Mesenchymal stem cell (in vitro differentiated cells and primary cell): ENCODE measurements at regions not wholly inside any gene's neighbourhood (a gene's known extent, or its start where the extent isn't known, plus 50 kb on each side); places are given as distances from the start of the nearest gene placed in this dataset.
A peak's percentile ranks its signal among the peaks of the same experiment; 100 is the strongest.

ENCODE experiments used
- DNase-seq: peaks from one replicate; pipeline ENCODE4 v3.0.0-alpha.2; 2013
- H2AFZ ChIP-seq: one replicate; pipeline ENCODE4 v1.6.1; 2013; ENCODE audit warnings: low read depth, mild to moderate bottlenecking, control low read depth, inconsistent platforms, low read length, moderate library complexity
- H2AK5ac ChIP-seq: 2 replicates; pipeline ENCODE4 v1.6.1; 2013; ENCODE audit warnings: low read length, moderate library complexity, mild to moderate bottlenecking, inconsistent platforms; ENCODE audit not compliant: severe bottlenecking
- H2BK120ac ChIP-seq: one replicate; pipeline ENCODE4 v1.6.1; 2013; ENCODE audit warnings: low read depth, mild to moderate bottlenecking, inconsistent platforms, low read length, moderate library complexity
- H2BK12ac ChIP-seq, 2 experiments: one replicate each; pipeline ENCODE4 v1.6.1; 2013; ENCODE audit warnings: inconsistent platforms in 2 of 2, low read length in 2 of 2, mild to moderate bottlenecking in 2 of 2, moderate library complexity in 2 of 2, control low read depth in 1 of 2
- H2BK15ac ChIP-seq: one replicate; pipeline ENCODE4 v1.6.1; 2013; ENCODE audit warnings: mild to moderate bottlenecking, low read depth, inconsistent platforms; ENCODE audit not compliant: poor library complexity, severe bottlenecking
- H2BK5ac ChIP-seq: 2 replicates; pipeline ENCODE4 v1.6.1; 2013; ENCODE audit warnings: low read depth, mild to moderate bottlenecking, low read length, control low read depth, inconsistent platforms; ENCODE audit not compliant: poor library complexity, severe bottlenecking
- H3K14ac ChIP-seq, 2 experiments: one replicate each; pipeline ENCODE4 v1.6.1; 2013; ENCODE audit warnings: inconsistent platforms in 2 of 2, low read length in 2 of 2, control low read depth in 1 of 2, mild to moderate bottlenecking in 1 of 2, moderate library complexity in 1 of 2
- H3K18ac ChIP-seq, 2 experiments: one replicate each; pipeline ENCODE4 v1.6.1; 2013; ENCODE audit warnings: inconsistent platforms in 2 of 2, low read length in 2 of 2, control low read depth in 1 of 2, low read depth in 1 of 2, mild to moderate bottlenecking in 1 of 2
- H3K23ac ChIP-seq, 2 experiments: one replicate each; pipeline ENCODE4 v1.6.1; 2013; ENCODE audit warnings: inconsistent platforms in 2 of 2, low read length in 2 of 2, mild to moderate bottlenecking in 2 of 2, moderate library complexity in 2 of 2, control low read depth in 1 of 2
- H3K27ac ChIP-seq: 2 replicates; pipeline ENCODE4 v1.5.1; 2013; ENCODE audit warnings: mild to moderate bottlenecking, moderate library complexity, low read length, control low read depth, inconsistent platforms; ENCODE audit not compliant: poor library complexity, severe bottlenecking
- H3K27me3 ChIP-seq, 2 experiments: 2 replicates each; pipeline versions ENCODE4 v1.6.1 to v1.7.0; 2013; ENCODE audit warnings: low read length in 2 of 2, mild to moderate bottlenecking in 2 of 2, moderate library complexity in 2 of 2, control low read depth in 1 of 2, inconsistent platforms in 1 of 2; ENCODE audit not compliant: control insufficient read depth in 1 of 2, insufficient read depth in 1 of 2
- H3K36me3 ChIP-seq, 2 experiments: 2 replicates each; pipeline versions ENCODE4 v1.6.1 to v1.7.0; 2013; ENCODE audit warnings: low read length in 2 of 2, control low read depth in 1 of 2, inconsistent platforms in 1 of 2, low read depth in 1 of 2, mild to moderate bottlenecking in 1 of 2; ENCODE audit not compliant: insufficient read depth in 2 of 2, control insufficient read depth in 1 of 2
- H3K4ac ChIP-seq, 2 experiments: one replicate each; pipeline ENCODE4 v1.6.1; 2013; ENCODE audit warnings: inconsistent platforms in 2 of 2, low read length in 2 of 2, mild to moderate bottlenecking in 2 of 2, moderate library complexity in 2 of 2, control low read depth in 1 of 2, low read depth in 1 of 2
- H3K4me1 ChIP-seq: 2 replicates; pipeline ENCODE4 v1.6.1; 2013; ENCODE audit warnings: low read depth, low read length, control low read depth; ENCODE audit not compliant: control insufficient read depth, insufficient read depth
- H3K4me2 ChIP-seq: 2 replicates; pipeline ENCODE4 v1.6.1; 2013; ENCODE audit warnings: low read length, mild to moderate bottlenecking, inconsistent platforms; ENCODE audit not compliant: poor library complexity, severe bottlenecking
- H3K4me3 ChIP-seq, 2 experiments: 2 replicates each; pipeline versions ENCODE4 v1.5.1 to v1.7.0; 2013; ENCODE audit warnings: low read length in 2 of 2, mild to moderate bottlenecking in 2 of 2, control low read depth in 1 of 2, low read depth in 1 of 2; ENCODE audit not compliant: insufficient read depth in 1 of 2
- H3K79me1 ChIP-seq: replicated peaks from 2 replicates; pipeline ENCODE4 v1.6.1; 2013; ENCODE audit warnings: mild to moderate bottlenecking, control low read depth, low read length, inconsistent platforms; ENCODE audit not compliant: poor library complexity, severe bottlenecking
- H3K9ac ChIP-seq: 2 replicates; pipeline ENCODE4 v1.7.0; 2013; ENCODE audit warnings: mild to moderate bottlenecking, low read length, moderate library complexity
- H3K9me3 ChIP-seq: 2 replicates; pipeline ENCODE4 v1.7.0; 2013; ENCODE audit warnings: mild to moderate bottlenecking, low read length; ENCODE audit not compliant: control insufficient read depth
- H4K8ac ChIP-seq: one replicate; pipeline ENCODE4 v1.6.1; 2013; ENCODE audit warnings: inconsistent platforms, mild to moderate bottlenecking, low read length, moderate library complexity
- H4K91ac ChIP-seq: one replicate; pipeline ENCODE4 v1.6.1; 2013; ENCODE audit warnings: mild to moderate bottlenecking, low read length, inconsistent platforms
- WGBS: methylation state at CpG from one replicate; pipeline ENCODE4 v1.1.7; 2013; ENCODE audit warnings: mixed read lengths; 5-methylcytosine and 5-hydroxymethylcytosine counted together

DNA sequence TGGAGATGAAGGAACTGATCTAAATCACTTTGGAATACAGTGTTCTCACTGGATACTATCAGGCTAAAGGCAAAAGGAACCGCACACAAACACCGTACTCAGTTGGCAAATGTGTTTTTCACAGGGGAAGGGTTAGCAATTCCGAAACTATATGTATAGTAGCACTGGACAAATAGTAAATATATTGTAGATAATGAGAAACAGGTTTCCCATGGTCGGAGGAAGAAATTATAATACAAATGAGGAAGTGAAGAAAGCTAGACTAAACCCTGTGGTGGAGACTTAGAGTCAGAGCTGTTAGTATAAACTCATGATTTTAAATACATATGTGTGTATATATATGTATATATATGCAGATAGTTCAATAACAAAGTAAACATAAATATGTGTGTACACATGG lies 414.1 kb upstream of the SALL1 start:
- H3K36me3 ChIP-seq: no peaks in the 10 kb centered on the region
- no peak overlapping the region for H3K27ac ChIP-seq
- no peak for DNase-seq
- H2AFZ ChIP-seq: no peak overlapping the region
- no peak overlapping the region for H2AK5ac ChIP-seq
- no peaks in the 10 kb centered on the region for H3K27me3 ChIP-seq
- no peak overlapping the region for H3K4ac ChIP-seq
- peaks cover 3% of the 10 kb centered on the region for H3K9me3 ChIP-seq
- no peak overlapping the region for H2BK5ac ChIP-seq
- no peak overlapping the region for H4K91ac ChIP-seq
- no peak overlapping the region for H4K8ac ChIP-seq
- H3K4me3 ChIP-seq: no peak overlapping the region
- H3K4me2 ChIP-seq: no peak overlapping the region
- no peak overlapping the region for H3K23ac ChIP-seq
- no peak overlapping the region for H2BK12ac ChIP-seq
- no peak overlapping the region for H2BK15ac ChIP-seq
- H3K18ac ChIP-seq: no peak overlapping the region
- no peak overlapping the region for H2BK120ac ChIP-seq
- H3K9ac ChIP-seq: no peak overlapping the region
- no peak overlapping the region for H3K14ac ChIP-seq
- WGBS: 84% methylated on average over 4 of the region's 4 CpGs
- no peaks in the 10 kb centered on the region for H3K79me1 ChIP-seq
- H3K4me1 ChIP-seq: no peaks in the 10 kb centered on the region

DNA sequence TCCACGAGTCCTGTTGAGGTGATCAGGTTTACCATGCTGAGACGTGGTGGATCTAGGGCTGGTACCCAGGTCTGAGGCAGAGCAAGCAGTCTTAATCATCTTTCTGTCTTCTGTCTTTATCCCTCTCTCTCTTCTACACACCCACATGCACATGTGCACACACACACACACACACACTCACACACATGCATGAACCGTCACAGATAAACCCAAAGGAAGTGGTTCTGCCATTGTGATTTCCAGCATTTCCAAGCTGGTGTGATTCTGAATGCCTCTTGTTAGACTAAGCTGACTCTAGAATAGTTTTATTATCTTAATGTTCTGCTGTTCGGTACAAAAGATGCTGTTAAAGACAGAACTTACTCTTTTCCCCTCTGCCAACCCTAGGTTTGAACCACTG lies 411.8 kb upstream of the SALL1 start:
- Histone ChIP-seq H3K27me3 (no peaks in the 10 kb centered on the region), H2AK5ac (no peak overlapping the region), H3K4me3 (no peak overlapping the region), H3K9me3 (peaks cover 3% of the 10 kb centered on the region), H3K23ac (no peak overlapping the region), H3K4me1 (no peaks in the 10 kb centered on the region), H2BK5ac (no peak overlapping the region), H3K4me2 (no peak overlapping the region), H2BK15ac (no peak overlapping the region), H3K18ac (no peak overlapping the region), H2BK12ac (no peak overlapping the region), H2BK120ac (no peak overlapping the region), H3K79me1 (no peaks in the 10 kb centered on the region), H3K36me3 (no peaks in the 10 kb centered on the region), H3K27ac (no peak overlapping the region), H3K4ac (no peak overlapping the region), H3K14ac (no peak overlapping the region), H2AFZ (no peak overlapping the region), H4K8ac (no peak overlapping the region), H3K9ac (no peak overlapping the region), H4K91ac (no peak overlapping the region)
- no peak for DNase-seq
- WGBS: 94% methylated on average over 4 of the region's 4 CpGs

DNA sequence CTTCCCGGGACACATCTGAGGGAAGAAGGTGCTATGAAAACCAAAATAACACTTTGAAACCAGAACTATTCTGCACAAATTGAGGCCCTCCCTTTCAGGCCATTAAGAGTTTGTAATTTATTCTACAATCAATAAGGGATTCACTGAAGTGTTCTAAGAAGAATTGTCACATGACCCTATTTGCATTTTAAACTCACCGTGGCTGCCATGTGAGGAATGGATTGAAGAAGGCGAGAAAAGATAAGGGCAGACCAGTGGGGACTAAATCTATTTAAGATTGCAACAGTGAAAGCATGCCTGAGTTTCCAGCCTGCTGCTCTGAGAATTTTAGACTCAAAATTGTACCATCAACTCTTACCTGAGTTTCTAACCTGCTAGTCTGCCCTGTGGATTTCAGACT lies 408.8 kb upstream of the SALL1 start:
- H2BK5ac ChIP-seq: no peak overlapping the region
- H3K9ac ChIP-seq: no peak overlapping the region
- WGBS: 71% methylated on average over 3 of the region's 3 CpGs
- H2BK120ac ChIP-seq: no peak overlapping the region
- H2BK15ac ChIP-seq: no peak overlapping the region
- no peaks in the 10 kb centered on the region for H3K27me3 ChIP-seq
- H3K4ac ChIP-seq: no peak overlapping the region
- H2AK5ac ChIP-seq: no peak overlapping the region
- no peak overlapping the region for H4K8ac ChIP-seq
- no peak overlapping the region for H4K91ac ChIP-seq
- H3K79me1 ChIP-seq: no peaks in the 10 kb centered on the region
- H3K9me3 ChIP-seq: peaks cover 3% of the 10 kb centered on the region
- peaks cover 3% of the 10 kb centered on the region for H3K4me1 ChIP-seq
- no peak overlapping the region for H3K4me3 ChIP-seq
- no peak overlapping the region for H3K18ac ChIP-seq
- no peak overlapping the region for H3K14ac ChIP-seq
- H3K4me2 ChIP-seq: no peak overlapping the region
- H2BK12ac ChIP-seq: no peak overlapping the region
- no peak overlapping the region for H2AFZ ChIP-seq
- H3K23ac ChIP-seq: no peak overlapping the region
- DNase-seq: no peak
- H3K27ac ChIP-seq: no peak overlapping the region
- no peaks in the 10 kb centered on the region for H3K36me3 ChIP-seq

DNA sequence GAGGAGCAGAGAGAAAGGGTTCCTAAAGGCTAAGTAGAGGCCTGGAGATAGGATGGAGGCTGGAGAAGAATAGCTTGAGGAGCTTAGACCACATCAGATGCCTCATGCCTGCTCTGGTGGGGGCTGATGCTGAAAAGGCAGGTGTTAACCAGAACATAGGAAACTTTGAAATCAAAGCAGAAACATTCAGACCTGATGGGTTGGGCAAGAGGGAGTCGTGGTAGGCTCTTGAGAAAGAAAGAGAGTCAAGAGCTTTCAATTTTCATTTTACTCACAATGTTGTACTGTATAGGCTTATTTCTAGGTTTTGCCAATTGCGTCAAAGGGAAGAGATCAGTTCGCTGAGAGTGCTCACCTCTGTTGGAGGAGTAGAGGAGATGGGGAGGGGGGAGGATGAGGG lies 406.6 kb upstream of the SALL1 start:
- peaks cover 3% of the 10 kb centered on the region for H3K4me1 ChIP-seq
- DNase-seq: no peak
- WGBS: 98% methylated on average over 3 of the region's 3 CpGs
- H3K27me3 ChIP-seq: no peaks in the 10 kb centered on the region
- H2BK15ac ChIP-seq: no peak overlapping the region
- H3K4ac ChIP-seq: no peak overlapping the region
- H2AK5ac ChIP-seq: no peak overlapping the region
- H2BK120ac ChIP-seq: no peak overlapping the region
- H3K36me3 ChIP-seq: no peaks in the 10 kb centered on the region
- H3K23ac ChIP-seq: no peak overlapping the region
- H2BK12ac ChIP-seq: peak overlapping the region in 1 of 2 experiments; percentile 21
- no peak overlapping the region for H4K8ac ChIP-seq
- H3K4me3 ChIP-seq: no peak overlapping the region
- no peaks in the 10 kb centered on the region for H3K9me3 ChIP-seq
- no peak overlapping the region for H3K14ac ChIP-seq
- no peak overlapping the region for H2AFZ ChIP-seq
- peak overlapping the region; percentile 62 for H3K9ac ChIP-seq
- H3K27ac ChIP-seq: no peak overlapping the region
- H3K4me2 ChIP-seq: no peak overlapping the region
- no peak overlapping the region for H4K91ac ChIP-seq
- H3K79me1 ChIP-seq: no peaks in the 10 kb centered on the region
- H3K18ac ChIP-seq: no peak overlapping the region
- H2BK5ac ChIP-seq: no peak overlapping the region
